ENCODE measurements at regions not wholly inside any gene's neighbourhood (a gene's known extent, or its start where the extent isn't known, plus 50 kb on each side); places are given as distances from the start of the nearest gene placed in this dataset.
"Not testable (repeated sequence)": the region's sequence is repeated elsewhere in the genome, so short reads cannot be mapped to it uniquely, and the experiment has no call there.

DNA sequence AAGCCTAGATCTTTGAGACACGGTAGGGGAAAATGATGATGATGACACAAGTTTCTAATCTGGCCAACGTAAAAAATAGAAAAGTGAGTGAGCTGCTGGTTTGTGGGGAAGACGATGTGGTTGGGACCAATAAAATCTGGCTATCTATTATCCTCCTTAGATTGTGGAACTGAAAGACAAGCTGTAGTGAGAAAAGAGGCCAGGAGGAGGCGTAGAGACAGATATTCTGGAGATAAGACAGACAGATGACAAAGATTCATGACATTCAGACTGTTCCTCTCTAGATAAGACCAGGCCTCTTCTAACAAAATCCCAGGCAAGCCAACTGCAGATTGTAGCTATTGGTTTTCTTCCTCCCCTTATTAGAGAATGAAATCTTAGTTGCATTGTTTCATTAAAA, 376.3 kb upstream of the UBE2E3 start:
- no peak for DNase-seq (ENCODE audit: low spot score)

DNA sequence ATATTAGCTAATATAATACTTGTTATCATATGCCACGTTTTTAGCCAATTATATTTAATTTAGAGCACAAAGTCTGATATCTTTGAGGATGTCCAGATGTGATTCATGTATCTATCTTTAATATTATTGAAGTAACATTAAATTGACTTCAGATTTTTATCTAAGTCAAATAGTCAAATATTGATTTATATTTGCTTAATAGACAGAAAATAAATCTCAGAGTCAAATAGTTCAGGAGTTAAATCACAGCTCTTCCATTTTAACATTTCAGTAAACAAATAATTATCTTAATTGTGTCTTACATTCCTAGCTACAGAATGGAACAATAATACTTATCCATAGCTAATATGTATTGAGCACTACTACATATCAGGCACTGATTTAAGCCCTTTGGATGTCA, 379.4 kb upstream of the UBE2E3 start:
- DNase-seq (ENCODE audit: low spot score): no peak

DNA sequence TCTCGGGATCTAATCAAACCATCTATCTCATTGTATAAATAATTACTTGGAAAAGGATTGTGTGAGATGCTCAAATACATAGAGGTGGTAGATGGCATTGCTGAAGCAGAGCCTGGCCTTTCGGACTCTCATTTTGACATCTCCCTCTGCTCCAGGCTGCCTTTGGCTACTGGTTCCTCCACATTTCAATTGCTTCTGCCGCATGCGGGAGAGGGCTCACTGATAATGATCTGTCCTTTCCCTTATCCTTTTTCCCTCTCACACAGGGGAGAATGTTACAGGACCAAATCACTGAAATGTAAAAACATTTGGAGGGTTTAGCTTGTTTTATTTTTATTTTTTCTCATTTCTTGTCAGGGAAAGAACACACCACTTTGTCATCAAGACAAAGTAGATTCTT, 380.6 kb upstream of the UBE2E3 start:
- DNase-seq (ENCODE audit: low spot score): peak; percentile 5

DNA sequence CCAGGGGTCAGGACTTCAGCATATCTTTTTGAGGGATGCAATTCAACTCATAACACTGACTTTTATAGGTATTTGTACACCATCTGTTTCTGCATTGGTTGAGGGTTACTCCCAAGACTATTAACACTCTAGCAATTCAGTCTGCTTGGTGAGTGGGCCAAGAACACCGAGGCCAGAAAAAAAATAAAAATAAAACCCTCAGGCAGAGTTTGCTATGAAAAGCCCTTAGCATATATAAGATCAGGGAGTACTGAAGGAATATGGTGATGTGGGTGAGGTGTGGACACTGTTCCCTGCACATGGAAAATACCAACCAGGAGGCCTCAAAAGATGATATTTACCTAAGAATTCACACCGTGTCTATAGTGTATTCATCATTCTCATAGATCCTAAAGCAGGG, 383.2 kb upstream of the UBE2E3 start:
- DNase-seq (ENCODE audit: low spot score): no peak

DNA sequence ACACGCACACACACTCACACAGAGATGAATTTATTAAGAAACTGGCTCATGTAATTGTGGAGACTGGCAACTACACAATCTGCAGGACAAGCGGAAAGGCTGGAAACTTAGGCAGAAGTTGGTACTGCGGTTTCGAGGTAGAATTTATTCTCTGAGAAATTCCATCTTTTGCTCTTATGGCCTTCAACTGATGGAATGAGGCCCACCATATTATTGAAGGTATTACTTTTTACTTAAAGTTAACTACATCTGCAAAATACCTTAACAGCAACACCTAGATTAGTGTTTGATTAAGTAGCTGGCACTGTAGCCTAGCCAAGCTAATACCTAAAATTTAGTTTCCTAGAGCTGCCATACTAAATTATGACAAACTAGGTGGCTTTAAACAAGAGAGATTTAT, 384.0 kb upstream of the UBE2E3 start:
- no peak for DNase-seq (ENCODE audit: low spot score)

DNA sequence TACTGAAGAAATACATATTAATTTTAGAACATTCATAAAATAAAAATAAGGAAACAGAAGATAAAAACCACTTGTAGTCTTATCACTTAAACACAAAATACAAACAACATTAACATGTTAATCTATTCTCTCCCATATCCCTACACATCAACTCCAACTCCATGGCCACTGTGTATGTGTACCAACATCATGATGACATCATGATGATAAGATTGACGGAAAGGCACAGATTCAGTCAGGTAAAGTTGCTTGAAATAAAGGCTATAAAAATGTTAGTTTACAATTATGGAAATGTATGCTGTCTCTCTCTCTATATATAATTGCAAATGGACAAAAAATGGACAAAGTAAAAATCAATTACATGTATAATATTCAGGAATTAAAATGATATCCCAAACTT, 388.5 kb upstream of the UBE2E3 start:
- no peak for DNase-seq (ENCODE audit: low spot score)

DNA sequence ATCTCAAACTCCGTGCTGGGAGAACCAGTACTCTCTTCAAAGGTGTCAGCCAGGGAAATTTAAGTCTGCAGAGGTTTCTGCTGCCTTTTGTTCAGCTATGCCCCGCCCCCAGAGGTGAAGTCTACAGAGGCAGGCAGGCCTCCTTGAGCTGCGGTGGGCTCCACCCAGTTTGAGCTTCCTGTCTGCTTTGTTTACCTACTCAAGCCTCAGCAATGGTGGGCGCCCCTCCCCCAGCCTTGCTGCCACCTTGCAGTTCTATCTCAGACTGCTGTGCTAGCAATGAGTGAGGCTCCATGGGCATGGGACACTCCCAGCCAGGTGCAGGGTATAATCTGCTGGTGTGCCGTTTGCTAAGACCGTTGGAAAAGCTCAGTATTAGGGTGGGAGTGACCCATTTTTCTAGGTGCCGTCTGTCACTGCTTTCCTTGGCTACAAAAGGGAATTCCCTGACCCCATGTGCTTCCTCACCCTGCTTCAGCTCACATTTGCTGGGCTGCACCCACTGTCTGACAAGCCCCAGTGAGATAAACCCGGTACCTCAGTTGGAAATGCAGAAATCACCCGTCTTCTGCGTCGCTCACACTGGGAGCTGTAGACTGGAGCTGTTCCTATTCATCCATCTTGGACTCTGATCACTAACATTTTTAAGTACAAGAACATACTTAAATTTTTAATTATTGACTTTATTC, 389.2 kb upstream of the UBE2E3 start:
- not testable (repeated sequence) for DNase-seq (ENCODE audit: low spot score)

DNA sequence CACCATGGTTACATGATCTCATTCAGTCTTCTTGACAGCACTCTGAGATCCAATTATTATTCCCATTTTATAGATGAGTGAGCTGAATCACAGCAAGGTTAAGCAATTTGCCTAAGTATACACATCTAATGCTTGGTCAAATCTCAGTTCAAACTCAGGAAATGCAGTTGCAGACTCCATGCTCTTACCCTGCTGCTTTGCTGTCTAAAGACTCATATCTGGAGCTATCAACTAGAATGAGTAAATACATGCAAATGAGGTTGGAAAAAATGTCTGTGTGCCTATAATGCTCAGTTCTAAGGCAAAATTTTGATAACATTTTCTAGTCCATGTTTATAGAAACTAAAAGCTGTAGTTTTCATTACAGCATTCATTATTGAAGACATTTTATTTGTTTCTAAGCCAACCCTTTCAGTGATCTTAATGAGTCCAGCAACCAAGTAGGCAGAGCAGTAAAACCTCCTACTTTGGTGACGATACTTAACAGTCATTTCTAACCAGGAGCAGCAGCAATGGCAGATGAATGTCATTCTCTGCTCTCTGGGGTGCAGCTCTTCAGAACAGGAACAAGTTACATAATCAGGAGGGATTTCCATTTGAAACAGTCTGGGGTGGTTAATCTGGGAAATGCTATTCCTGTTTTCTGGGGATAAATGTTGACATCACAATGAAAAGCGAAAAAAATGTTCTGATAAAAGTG, 396.8 kb upstream of the UBE2E3 start:
- no peak for DNase-seq (ENCODE audit: low spot score)

DNA sequence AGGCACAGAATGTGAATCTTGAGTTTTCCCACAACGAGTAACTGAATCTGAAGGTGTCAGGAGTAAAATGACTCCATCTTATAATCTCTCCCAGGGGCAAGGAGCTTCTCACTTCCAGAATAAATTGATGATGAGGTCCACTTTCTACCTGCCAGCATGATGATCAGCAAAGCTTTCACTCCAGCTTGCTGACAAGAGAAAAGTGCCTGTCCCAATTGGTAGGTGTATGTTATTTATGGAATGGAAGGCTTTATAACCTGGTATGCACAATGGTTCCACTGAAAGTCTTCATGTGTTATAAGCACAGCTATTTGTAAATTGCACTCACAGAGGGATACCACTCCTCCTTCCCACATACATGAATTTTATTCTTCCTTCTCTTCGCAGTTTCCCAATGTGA, 401.0 kb upstream of the UBE2E3 start:
- DNase-seq (ENCODE audit: low spot score): no peak

DNA sequence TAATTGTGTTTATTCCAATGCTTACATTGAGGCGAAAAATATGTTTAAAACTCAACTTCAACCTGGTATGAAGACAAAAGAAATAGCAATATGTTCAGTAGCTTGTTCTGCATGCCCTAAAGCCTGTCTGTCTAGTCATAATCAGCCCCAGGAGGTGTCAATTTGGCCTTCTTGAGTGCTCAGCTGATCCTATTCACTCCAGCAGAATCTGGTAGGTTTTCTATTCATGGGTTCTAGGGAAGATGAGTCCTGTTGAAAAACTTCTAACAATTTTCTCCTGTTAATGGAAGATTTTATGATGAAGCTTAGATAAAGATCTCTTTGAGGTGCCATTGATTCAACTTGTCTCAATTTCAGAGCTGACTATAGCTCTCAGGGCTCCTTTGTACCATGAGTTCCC, 402.0 kb upstream of the UBE2E3 start:
- DNase-seq (ENCODE audit: low spot score): no peak

DNA sequence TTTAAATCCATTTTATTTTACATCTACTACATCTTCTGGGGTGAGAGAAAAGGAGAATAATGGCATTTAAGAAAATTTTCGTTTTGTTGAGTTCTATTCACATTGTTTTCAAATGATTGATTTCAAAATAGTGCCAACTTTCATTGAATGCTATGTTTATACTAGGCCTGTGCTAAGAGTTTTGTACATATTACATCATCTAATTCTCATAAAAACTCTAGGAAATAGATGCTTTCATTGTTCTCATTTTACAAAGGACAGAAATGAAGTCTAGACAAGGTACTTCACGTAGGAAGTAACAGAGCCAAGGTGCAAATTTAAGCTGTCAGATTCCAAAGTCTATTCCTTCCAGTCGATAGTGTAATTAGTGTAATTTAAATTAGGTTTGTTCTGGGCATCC, 402.8 kb upstream of the UBE2E3 start:
- DNase-seq (ENCODE audit: low spot score): no peak

DNA sequence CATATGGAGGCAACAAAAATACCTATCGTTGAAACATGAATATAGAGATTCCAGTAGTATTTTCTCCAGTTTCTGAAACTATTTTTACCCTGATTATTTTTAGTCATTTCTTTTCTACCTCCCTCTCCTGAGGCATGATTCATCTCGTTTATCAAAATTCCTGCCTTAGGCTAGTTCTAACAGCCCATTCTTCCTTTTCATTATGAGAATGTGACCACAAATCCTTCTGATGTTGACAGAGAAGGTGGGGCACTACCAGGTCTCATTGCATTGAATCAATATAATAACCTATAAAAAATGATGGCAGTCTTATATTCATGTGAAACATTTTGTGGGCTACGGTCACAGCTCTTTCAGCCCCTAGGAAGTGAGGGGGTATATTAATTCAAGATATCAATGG, 406.5 kb upstream of the UBE2E3 start:
- DNase-seq (ENCODE audit: low spot score): no peak

DNA sequence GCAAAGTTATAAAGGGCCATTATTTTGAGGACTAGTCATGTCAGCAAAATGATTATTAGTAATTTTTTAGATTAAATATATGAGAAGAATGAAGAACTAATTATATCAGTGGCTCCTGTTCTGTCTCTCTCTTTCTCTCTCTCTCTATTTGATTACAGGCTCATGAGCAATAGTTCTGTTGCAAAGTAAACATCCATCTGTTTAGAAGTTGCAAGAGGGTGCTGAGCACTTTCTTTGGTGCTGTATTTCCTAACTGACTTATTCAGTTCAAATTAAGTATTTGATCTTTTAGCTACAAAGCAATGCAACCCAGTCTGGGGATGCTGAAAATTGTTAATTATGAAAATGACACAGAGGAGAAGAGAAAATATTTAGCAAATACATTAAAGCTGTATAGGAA, 408.1 kb upstream of the UBE2E3 start:
- DNase-seq (ENCODE audit: low spot score): no peak

DNA sequence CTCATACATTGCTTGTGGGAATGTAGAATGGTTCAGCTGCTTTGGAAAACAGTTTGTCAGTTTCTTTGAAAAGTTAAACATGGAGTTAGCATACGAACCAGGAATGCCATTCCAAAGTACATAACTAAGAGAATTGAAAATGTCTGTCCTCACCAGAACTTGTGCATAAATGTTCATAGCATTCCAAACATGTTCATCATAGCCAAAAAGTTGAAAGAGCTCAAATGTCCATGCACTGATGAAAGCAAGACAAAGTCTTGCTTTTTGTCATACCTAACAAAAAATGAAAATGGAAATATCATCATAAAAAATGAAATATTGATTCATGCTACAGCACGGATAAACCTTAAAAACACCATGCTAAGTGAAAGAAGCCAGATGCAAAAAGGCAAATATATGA, 408.8 kb upstream of the UBE2E3 start:
- DNase-seq (ENCODE audit: low spot score): no peak

DNA sequence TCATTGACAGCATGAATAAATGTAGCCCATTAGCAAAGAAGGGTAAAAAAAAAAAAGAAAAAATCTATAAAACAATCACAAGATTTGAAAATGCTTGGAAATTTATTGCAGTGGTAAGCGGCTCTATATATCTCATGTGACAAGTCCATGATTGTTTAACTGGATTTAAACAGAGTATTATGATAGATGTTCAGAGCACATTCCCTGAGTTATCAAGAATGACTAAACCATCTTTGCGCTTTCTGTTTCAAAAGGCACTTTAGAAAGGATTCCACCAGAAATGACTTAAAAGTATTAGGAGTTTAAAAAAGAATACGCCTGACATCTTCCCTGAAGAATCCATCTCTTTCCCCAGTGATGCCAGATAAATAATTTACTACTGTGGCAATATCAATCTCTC, 409.5 kb upstream of the UBE2E3 start:
- DNase-seq (ENCODE audit: low spot score): no peak

DNA sequence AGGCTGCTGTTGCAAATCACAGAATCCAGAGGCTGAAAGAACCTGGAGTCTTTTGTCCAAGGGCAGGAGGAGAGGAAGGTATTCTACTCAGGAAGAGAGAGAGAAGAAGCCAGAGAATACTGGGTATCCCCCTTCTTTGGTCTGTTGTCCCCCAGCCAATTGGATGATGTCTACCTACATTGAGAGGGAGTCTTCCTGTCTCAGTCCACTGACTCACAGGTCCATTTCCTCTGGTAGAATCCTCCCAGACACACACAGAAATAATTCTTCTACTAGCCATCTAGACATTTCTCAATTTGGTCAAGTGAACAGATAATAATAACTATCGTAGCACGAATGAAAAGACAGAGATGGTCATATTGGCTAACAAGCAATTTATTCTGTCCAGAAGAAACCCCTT, 416.4 kb upstream of the UBE2E3 start:
- no peak for DNase-seq (ENCODE audit: low spot score)

DNA sequence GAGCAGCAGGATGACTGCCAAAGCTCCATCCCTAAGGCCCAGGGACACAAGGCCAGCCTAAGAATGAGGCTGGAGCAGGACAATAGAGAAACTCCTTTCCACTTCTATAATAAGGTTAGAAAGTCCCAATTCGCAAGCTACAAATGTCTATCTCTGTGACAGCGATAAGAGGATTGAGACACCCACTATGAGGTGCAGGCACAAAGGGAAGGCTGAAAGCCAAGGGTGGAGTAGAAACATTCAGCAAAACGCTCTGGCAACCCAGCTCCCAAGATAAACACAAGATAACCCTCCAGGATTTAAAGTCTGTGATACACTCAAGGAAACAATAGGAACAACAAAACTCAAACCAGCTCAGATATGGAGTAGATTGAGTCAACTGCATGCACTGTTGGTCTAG, 418.0 kb upstream of the UBE2E3 start:
- no peak for DNase-seq (ENCODE audit: low spot score)

DNA sequence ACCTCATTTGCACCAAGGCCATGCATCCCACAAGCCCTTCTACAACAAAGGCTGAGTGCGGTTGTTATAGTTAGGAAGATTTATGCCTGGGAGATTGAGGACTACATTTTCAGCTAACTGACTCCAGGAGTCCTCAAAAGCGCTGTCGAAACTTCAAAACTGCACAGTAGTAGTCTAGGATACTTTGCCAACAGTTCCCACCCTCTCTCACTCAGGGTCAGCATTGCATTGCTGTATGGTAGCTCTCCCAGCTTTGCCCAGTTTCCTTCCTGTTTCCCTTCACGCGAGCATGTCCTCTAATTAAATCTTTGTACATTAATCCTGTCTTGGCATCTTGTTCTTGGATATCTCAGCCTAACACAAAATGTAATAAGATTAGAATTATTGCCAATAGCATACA, 420.6 kb upstream of the UBE2E3 start:
- no peak for DNase-seq (ENCODE audit: low spot score)

DNA sequence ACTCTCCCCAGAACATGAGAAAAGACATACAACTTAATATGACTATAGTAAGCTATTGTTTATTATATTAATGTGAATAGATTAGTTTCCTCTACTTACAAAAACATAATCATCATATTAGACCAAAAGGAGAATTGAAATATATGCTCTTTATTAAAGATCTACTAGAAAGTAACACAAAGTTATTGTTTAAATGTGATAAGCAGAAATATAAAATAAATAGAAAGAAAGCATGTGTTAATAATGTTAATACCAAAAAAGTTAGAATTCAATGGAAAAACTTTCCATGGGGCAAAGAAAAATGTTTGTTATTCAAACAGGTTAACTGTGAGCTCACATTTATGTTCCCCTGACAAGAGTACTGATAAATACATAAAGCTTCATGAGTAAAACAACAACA, 421.4 kb upstream of the UBE2E3 start:
- no peak for DNase-seq (ENCODE audit: low spot score)

DNA sequence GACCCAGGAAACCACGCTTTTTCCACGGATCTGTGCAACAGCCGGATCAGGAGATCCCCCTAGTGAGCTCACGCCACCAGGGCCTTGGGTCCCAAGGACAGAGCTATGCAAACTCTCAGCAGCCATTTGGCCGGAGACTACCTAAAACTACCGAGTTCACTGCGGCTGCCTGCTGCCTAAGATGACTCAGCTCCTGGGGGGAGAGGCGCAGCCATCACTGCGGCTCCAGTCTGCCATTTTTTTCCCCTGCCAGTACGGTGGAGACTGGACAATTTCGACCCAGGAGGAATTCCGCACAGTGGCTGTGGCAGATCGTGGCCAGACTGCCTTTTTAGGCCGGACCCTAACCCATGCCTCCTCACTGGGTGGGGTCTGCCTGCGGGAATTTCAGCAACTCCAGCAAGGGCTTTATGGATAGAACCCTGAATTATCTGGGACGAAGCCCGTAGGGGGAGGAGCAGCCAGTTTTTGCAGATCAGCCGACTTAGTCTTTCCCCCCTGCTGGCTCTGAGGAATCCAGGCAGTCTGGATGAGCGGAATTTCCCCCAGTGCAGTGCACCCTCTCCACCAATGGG, 424.9 kb upstream of the UBE2E3 start:
- no peak for DNase-seq (ENCODE audit: low spot score)

DNA sequence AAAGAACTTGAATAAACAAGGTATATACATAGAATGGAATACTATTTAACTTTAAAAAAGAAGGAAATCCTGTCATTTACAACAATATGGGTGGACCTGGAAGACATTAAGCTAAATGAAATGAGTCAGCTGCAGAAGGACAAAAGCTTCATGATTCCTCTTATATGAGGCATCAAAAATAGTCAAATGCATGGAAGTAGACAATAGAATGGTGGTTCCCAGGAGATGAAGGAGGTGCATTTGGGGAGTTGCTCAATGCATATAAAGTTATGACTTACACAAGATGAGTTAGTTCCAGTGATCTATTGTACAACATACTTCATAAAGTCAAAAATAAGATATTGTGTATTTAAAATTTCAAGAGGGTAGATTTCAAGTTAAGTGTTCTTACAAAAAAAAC, 426.1 kb upstream of the UBE2E3 start:
- no peak for DNase-seq (ENCODE audit: low spot score)

DNA sequence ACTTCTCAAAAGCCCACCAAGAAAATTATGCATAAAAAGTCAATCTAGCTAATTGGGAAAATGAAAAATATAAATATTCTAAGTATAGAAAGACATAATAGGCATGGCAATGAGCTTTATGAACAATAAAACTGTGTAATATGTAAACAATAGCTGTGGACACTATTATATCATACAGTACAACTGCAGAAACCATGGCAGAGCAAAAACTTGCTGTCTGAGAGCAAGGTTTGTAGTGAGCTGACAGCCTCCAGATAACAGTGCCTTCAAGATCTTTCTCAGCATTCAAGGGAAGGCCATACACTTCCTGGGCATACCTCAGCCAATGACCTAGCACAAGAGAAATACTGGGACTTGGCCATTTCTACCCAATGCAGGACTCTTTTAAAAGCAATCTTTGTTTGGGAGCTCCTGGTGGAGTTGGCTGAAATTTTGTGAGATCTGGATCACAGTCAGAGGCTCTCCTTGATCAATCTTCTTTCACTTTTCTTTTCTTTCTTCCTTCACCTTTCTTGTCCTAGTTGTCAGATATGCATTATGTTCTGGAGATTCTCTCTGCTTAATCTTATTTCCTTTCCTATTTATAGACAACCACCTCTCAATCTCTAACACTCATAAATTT, 427.2 kb upstream of the UBE2E3 start:
- DNase-seq (ENCODE audit: low spot score): no peak

DNA sequence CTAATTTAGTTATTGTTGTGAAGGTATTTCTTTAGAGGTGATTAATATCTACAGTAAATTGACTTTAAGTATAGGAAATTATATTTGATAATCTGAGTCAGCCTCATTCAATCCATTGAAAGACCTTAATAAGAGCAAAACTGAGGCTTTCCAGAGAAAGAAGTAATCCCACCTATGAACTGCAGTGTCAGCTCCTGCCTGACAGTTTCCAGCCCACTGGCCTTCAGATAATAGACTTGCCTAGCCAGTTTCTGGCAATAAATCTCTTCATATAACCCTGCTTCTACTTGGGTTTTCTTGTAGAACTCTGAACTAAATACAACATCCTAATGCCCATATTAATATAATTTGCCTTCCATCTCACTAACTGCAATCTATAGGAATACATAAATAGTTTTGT, 437.9 kb upstream of the UBE2E3 start:
- no peak for DNase-seq (ENCODE audit: low spot score)

All from Ammon's horn (tissue), 1 donor.